ENCODE measurements at regions not wholly inside any gene's neighbourhood (a gene's known extent, or its start where the extent isn't known, plus 50 kb on each side); places are given as distances from the start of the nearest gene placed in this dataset.

DNA sequence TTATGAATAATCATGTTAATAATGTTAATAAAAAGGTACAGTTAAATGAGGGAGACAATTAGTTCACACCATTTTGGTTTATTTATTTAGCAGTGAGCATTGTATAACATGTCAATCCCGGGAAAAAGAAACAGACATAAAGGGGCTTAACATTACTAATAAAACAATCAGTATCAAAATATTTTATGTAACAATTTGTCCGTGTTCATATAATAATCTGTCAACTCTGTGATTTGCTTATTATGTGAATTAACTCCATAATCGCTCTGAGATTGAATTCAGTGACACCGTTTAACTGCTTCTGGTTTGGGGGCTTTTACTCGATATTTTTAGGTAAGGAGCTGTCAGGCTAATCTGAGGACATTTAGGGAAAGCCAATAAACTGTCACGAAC is 95.8 kb upstream of the HMGA2 start:
- ATAC-seq (no peak), FAIRE-seq (no peak), DNase-seq (ENCODE audit: extremely low read depth in 1 of 4, low spot score in 3 of 4) (no peak)
- H3K27ac ChIP-seq (ENCODE audit: extremely low read depth, low read depth, low read length), result no peak overlapping the region
- H3K9me1 ChIP-seq (ENCODE audit: control insufficient read depth, insufficient read depth, low read length), result no peaks in the 10 kb centered on the region
- H3K4me2 ChIP-seq (ENCODE audit: insufficient read depth, low read length), result no peak overlapping the region
- no peaks in the 10 kb centered on the region for H3K79me2 ChIP-seq (ENCODE audit: control insufficient read depth, insufficient read depth, low read length)
- WGBS (ENCODE audit: insufficient coverage, low coverage, missing lambda C conversion rate), result 1% methylated on average over 6 of the region's 6 CpGs
- intact Hi-C loops (cut with micrococcal nuclease), result no loop called here
- ChIA-PET CTCF (ENCODE audit: low intra/inter-chr PET ratio) (no interaction called here), POLR2A (interaction anchor here (0.9 kb wide), 1 partner anchor 219 kb away, joined by 4 read pairs; no protein-coding TSS in a partner anchor)
- peaks cover 0 to 7% of the 10 kb centered on the region in 2 experiments; a peak in 2 of 5 replicates for H3K4me1 ChIP-seq (replicated peaks in 1 of 2; ENCODE audit: control insufficient read depth in 2 of 2, insufficient read depth in 2 of 2, low read length in 2 of 2)
- H3K36me3 ChIP-seq (ENCODE audit: control insufficient read depth, insufficient read depth, low read length), result no peaks in the 10 kb centered on the region
- TF ChIP-seq CAMTA2 (CRISPR knock-in tag; conservative IDR thresholded peaks at IDR 0.05) (no peak), ZKSCAN8 (CRISPR knock-in tag; IDR thresholded peaks at IDR 0.05) (no peak), NUFIP1 (IDR thresholded peaks at IDR 0.05; ENCODE audit: partially characterized antibody) (no peak), CBX8 (IDR thresholded peaks at IDR 0.05; ENCODE audit: borderline replicate concordance, extremely low read depth, low read depth, low read length, poor library complexity, severe bottlenecking) (peak; percentile 34), PTBP1 (IDR thresholded peaks at IDR 0.05; ENCODE audit: low read depth, low read length) (no peak), HDAC6 (IDR thresholded peaks at IDR 0.05; ENCODE audit: low read depth, low read length) (no peak), CXXC5 (CRISPR knock-in tag; IDR thresholded peaks at IDR 0.05) (no peak)
- TF ChIP-seq, protein P1, sequence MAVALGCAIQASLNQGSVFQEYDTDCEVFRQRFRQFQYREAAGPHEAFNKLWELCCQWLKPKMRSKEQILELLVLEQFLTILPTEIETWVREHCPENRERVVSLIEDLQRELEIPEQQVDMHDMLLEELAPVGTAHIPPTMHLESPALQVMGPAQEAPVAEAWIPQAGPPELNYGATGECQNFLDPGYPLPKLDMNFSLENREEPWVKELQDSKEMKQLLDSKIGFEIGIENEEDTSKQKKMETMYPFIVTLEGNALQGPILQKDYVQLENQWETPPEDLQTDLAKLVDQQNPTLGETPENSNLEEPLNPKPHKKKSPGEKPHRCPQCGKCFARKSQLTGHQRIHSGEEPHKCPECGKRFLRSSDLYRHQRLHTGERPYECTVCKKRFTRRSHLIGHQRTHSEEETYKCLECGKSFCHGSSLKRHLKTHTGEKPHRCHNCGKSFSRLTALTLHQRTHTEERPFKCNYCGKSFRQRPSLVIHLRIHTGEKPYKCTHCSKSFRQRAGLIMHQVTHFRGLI (CRISPR knock-in tag; IDR thresholded peaks at IDR 0.05), result no peak
- no peaks in the 10 kb centered on the region; the same call in 1 of the 2 replicates for H3K9me3 ChIP-seq (replicated peaks; ENCODE audit: control insufficient read depth, insufficient read depth, low read depth, low read length)
- H2AFZ ChIP-seq (ENCODE audit: low read depth, low read length), result no peak overlapping the region
- no peak overlapping the region for H3K4me3 ChIP-seq
- peaks cover 10 to 17% of the 10 kb centered on the region in 2 experiments; a peak in 4 of 5 replicates for H3K27me3 ChIP-seq (ENCODE audit: control insufficient read depth in 2 of 2, insufficient read depth in 2 of 2, low read length in 2 of 2)
- no peak overlapping the region for H3K9ac ChIP-seq (ENCODE audit: insufficient read depth in 1 of 2, low read depth in 2 of 2, low read length in 2 of 2)
- no peaks in the 10 kb centered on the region for H4K20me1 ChIP-seq (replicated peaks; ENCODE audit: control insufficient read depth, insufficient read depth, low read length)
- no TSS peak for BruUV-seq (replicated peaks)
- in situ Hi-C loops (cut with MboI), result no loop called here
